ENCODE measurements at regions not wholly inside any gene's neighbourhood (a gene's known extent, or its start where the extent isn't known, plus 50 kb on each side); places are given as distances from the start of the nearest gene placed in this dataset.
A peak's percentile ranks its signal among the peaks of the same experiment; 100 is the strongest.

- no peak for TF ChIP-seq EZH2 (IDR thresholded peaks at IDR 0.05; ENCODE audit: insufficient read depth, low read length)
- TF ChIP-seq CTCF (IDR thresholded peaks at IDR 0.05; ENCODE audit: insufficient read depth, low read depth, low read length): no peak
- FAIRE-seq (no peak), DNase-seq (ENCODE audit: low read depth) (no peak)
- Mint-ChIP-seq H3K9me3 (ENCODE audit: unreplicated experiment) (no peaks in the 10 kb centered on the region), H3K27ac (ENCODE audit: unreplicated experiment) (peak overlapping the region; percentile 8), H3K36me3 (ENCODE audit: low read depth, unreplicated experiment) (no peaks in the 10 kb centered on the region), H3K4me1 (ENCODE audit: low read depth, unreplicated experiment) (peaks cover 12% of the 10 kb centered on the region), H3K4me3 (ENCODE audit: unreplicated experiment) (no peak overlapping the region), H3K27me3 (ENCODE audit: low read depth, unreplicated experiment) (peaks cover 6% of the 10 kb centered on the region)
- Histone ChIP-seq H3K36me3 (ENCODE audit: insufficient read depth, low read length) (no peaks in the 10 kb centered on the region), H3K27me3 (ENCODE audit: insufficient read depth, low read length) (no peaks in the 10 kb centered on the region), H3K4me2 (ENCODE audit: low read length) (no peak overlapping the region), H3K9ac (ENCODE audit: low read length) (no peak overlapping the region), H3K4me3 (ENCODE audit: insufficient read depth, low read depth, low read length) (no peak overlapping the region), H3K4me1 (ENCODE audit: insufficient read depth, low read length) (peaks cover 7% of the 10 kb centered on the region), H2AFZ (ENCODE audit: low read depth, low read length) (no peak overlapping the region), H3K9me3 (ENCODE audit: insufficient read depth, low read depth, low read length) (no peaks in the 10 kb centered on the region), H3K27ac (ENCODE audit: low read depth, low read length) (no peak overlapping the region), H4K20me1 (ENCODE audit: insufficient read depth, low read length) (no peaks in the 10 kb centered on the region), H3K79me2 (ENCODE audit: insufficient read depth, low read length) (no peaks in the 10 kb centered on the region)
These were observed 407.0 kb upstream of the RGMA start for GRCh38 chr15:93495799-93496637.

GRCh38 chr15:93493172-93493571, 404.2 kb upstream of the RGMA start:
- Mint-ChIP-seq H3K27me3 (ENCODE audit: low read depth, unreplicated experiment) (peaks cover 8% of the 10 kb centered on the region), H3K27ac (ENCODE audit: unreplicated experiment) (no peak overlapping the region), H3K9me3 (ENCODE audit: unreplicated experiment) (no peaks in the 10 kb centered on the region), H3K4me1 (ENCODE audit: low read depth, unreplicated experiment) (peaks cover 15% of the 10 kb centered on the region), H3K36me3 (ENCODE audit: low read depth, unreplicated experiment) (no peaks in the 10 kb centered on the region), H3K4me3 (ENCODE audit: unreplicated experiment) (no peak overlapping the region)
- Histone ChIP-seq H3K27me3 (ENCODE audit: insufficient read depth, low read length) (no peaks in the 10 kb centered on the region), H3K4me3 (ENCODE audit: insufficient read depth, low read depth, low read length) (no peak overlapping the region), H3K9ac (ENCODE audit: low read length) (no peak overlapping the region), H2AFZ (ENCODE audit: low read depth, low read length) (no peak overlapping the region), H3K4me2 (ENCODE audit: low read length) (no peak overlapping the region), H4K20me1 (ENCODE audit: insufficient read depth, low read length) (no peaks in the 10 kb centered on the region), H3K27ac (ENCODE audit: low read depth, low read length) (no peak overlapping the region), H3K79me2 (ENCODE audit: insufficient read depth, low read length) (no peaks in the 10 kb centered on the region), H3K4me1 (ENCODE audit: insufficient read depth, low read length) (peaks cover 7% of the 10 kb centered on the region), H3K36me3 (ENCODE audit: insufficient read depth, low read length) (no peaks in the 10 kb centered on the region), H3K9me3 (ENCODE audit: insufficient read depth, low read depth, low read length) (no peaks in the 10 kb centered on the region)
- TF ChIP-seq CTCF (IDR thresholded peaks at IDR 0.05; ENCODE audit: insufficient read depth, low read depth, low read length) (no peak), EZH2 (IDR thresholded peaks at IDR 0.05; ENCODE audit: insufficient read depth, low read length) (no peak)
- no peak for DNase-seq (ENCODE audit: low read depth)
- no peak for FAIRE-seq

GRCh38 chr15:93491291-93491690, 402.3 kb upstream of the RGMA start:
- no peak for DNase-seq (ENCODE audit: low read depth)
- H3K9me3 Mint-ChIP-seq (ENCODE audit: unreplicated experiment): peaks cover 4% of the 10 kb centered on the region

More at GRCh38 chr15:93491291-93491690, 402.3 kb upstream of the RGMA start:
- no peaks in the 10 kb centered on the region for H3K79me2 ChIP-seq (ENCODE audit: insufficient read depth, low read length)
- H3K9ac ChIP-seq (ENCODE audit: low read length): no peak overlapping the region
- no peaks in the 10 kb centered on the region for H3K36me3 ChIP-seq (ENCODE audit: insufficient read depth, low read length)
- Mint-ChIP-seq H3K27me3 (ENCODE audit: low read depth, unreplicated experiment) (peaks cover 11% of the 10 kb centered on the region), H3K4me3 (ENCODE audit: unreplicated experiment) (no peak overlapping the region), H3K4me1 (ENCODE audit: low read depth, unreplicated experiment) (peaks cover 3% of the 10 kb centered on the region), H3K27ac (ENCODE audit: unreplicated experiment) (no peak overlapping the region), H3K36me3 (ENCODE audit: low read depth, unreplicated experiment) (no peaks in the 10 kb centered on the region)
- H3K9me3 ChIP-seq (ENCODE audit: insufficient read depth, low read depth, low read length): peaks cover 2% of the 10 kb centered on the region
- H3K4me1 ChIP-seq (ENCODE audit: insufficient read depth, low read length): peaks cover under 1% of the 10 kb centered on the region
- H4K20me1 ChIP-seq (ENCODE audit: insufficient read depth, low read length): no peaks in the 10 kb centered on the region
- TF ChIP-seq CTCF (IDR thresholded peaks at IDR 0.05; ENCODE audit: insufficient read depth, low read depth, low read length): no peak
- TF ChIP-seq EZH2 (IDR thresholded peaks at IDR 0.05; ENCODE audit: insufficient read depth, low read length): no peak
- no peak overlapping the region for H2AFZ ChIP-seq (ENCODE audit: low read depth, low read length)
- H3K4me3 ChIP-seq (ENCODE audit: insufficient read depth, low read depth, low read length): no peak overlapping the region
- H3K27ac ChIP-seq (ENCODE audit: low read depth, low read length): no peak overlapping the region
- FAIRE-seq: no peak
- no peak overlapping the region for H3K4me2 ChIP-seq (ENCODE audit: low read length)
- H3K27me3 ChIP-seq (ENCODE audit: insufficient read depth, low read length): no peaks in the 10 kb centered on the region
